ENCODE measurements at regions not wholly inside any gene's neighbourhood (a gene's known extent, or its start where the extent isn't known, plus 50 kb on each side); places are given as distances from the start of the nearest gene placed in this dataset.

DNA sequence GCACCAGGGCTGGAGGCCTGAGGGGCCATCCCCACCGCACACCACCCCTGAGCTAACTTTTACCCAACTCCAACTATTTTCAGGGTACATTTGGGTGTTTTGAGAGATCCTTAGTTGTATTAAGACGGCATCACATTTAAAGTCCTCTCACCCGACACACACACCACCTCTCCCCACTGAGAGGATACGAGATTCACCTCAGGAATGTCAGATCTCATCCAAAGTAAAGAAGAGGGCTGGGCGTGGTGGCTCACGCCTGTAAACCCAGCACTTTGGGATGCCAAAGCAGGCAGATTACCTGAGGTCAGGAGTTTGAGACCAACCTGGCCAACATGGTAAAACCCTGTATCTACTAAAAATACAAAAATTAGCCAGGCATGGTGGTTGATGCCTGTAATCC, 88.4 kb downstream of the RBFOX3 start:
- TF ChIP-seq GATA2 (IDR thresholded peaks at IDR 0.05; ENCODE audit: low read depth, low read length) (no peak), GATA3 (IDR thresholded peaks at IDR 0.05; ENCODE audit: low read depth, low read length) (no peak)

Measured in SH-SY5Y (cell line).